Bronchial epithelial cell (primary cell): ENCODE measurements at regions not wholly inside any gene's neighbourhood (a gene's known extent, or its start where the extent isn't known, plus 50 kb on each side); places are given as distances from the start of the nearest gene placed in this dataset.
A peak's percentile ranks its signal among the peaks of the same experiment; 100 is the strongest.
"Not testable (repeated sequence)": the region's sequence is repeated elsewhere in the genome, so short reads cannot be mapped to it uniquely, and the experiment has no call there.

Experiments used
- DNase-seq: peaks from one replicate; pipeline ENCODE4 v3.0.0-alpha.2; 2010; ENCODE audit warnings: low read depth
- FAIRE-seq: peaks from 2 replicates; lab custom pipeline; 2011; peaks lifted over from hg19 to GRCh38; lab: Jason Lieb, UNC
- H3K27me3 ChIP-seq: 2 replicates; pipeline ENCODE4 v1.5.1; 2011; ENCODE audit warnings: low read length; ENCODE audit not compliant: control insufficient read depth, insufficient read depth
- H3K36me3 ChIP-seq: 2 replicates; pipeline ENCODE4 v1.5.1; 2011; ENCODE audit warnings: low read length; ENCODE audit not compliant: control insufficient read depth, insufficient read depth
- H3K4me3 ChIP-seq: 2 replicates; pipeline ENCODE4 v1.5.1; 2011; ENCODE audit warnings: mild to moderate bottlenecking, low read depth, low read length, control low read depth
- CTCF ChIP-seq: IDR thresholded peaks from 2 replicates; pipeline ENCODE4 v1.5.1; 2011; ENCODE audit warnings: mild to moderate bottlenecking, moderate library complexity, low read length, control low read depth, inconsistent platforms; ENCODE audit not compliant: insufficient read depth, severe bottlenecking

GRCh38 chr14:105635560-105635959 is 109.2 kb downstream of the TMEM121 start:
- Histone ChIP-seq H3K4me3 (no peak overlapping the region), H3K27me3 (no peaks in the 10 kb centered on the region), H3K36me3 (no peaks in the 10 kb centered on the region)
- FAIRE-seq (no peak), DNase-seq (no peak)
- TF ChIP-seq CTCF = no peak

GRCh38 chr14:105636021-105636420 is 109.6 kb downstream of the TMEM121 start:
- not testable (repeated sequence) for FAIRE-seq

GRCh38 chr14:105636935-105637334 is 110.6 kb downstream of the TMEM121 start:
- TF ChIP-seq CTCF = no peak
- no peaks in the 10 kb centered on the region for H3K36me3 ChIP-seq
- FAIRE-seq (no peak), DNase-seq (no peak)
- no peaks in the 10 kb centered on the region for H3K27me3 ChIP-seq
- no peak overlapping the region for H3K4me3 ChIP-seq

More at GRCh38 chr14:105636021-105636420, 109.6 kb downstream of the TMEM121 start:
- H3K27me3 ChIP-seq, DNase-seq, H3K4me3 ChIP-seq, H3K36me3 ChIP-seq: not testable (repeated sequence)

GRCh38 chr14:105637345-105637744 is 111.0 kb downstream of the TMEM121 start:
- not testable (repeated sequence) for FAIRE-seq, H3K36me3 ChIP-seq, H3K27me3 ChIP-seq, H3K4me3 ChIP-seq, DNase-seq

GRCh38 chr14:105639969-105640931 is 113.9 kb downstream of the TMEM121 start:
- not testable (repeated sequence) for DNase-seq, FAIRE-seq, H3K27me3 ChIP-seq

GRCh38 chr14:105641075-105641937 is 114.9 kb downstream of the TMEM121 start:
- TF ChIP-seq CTCF = no peak
- DNase-seq = no peak
- FAIRE-seq = no peak

More at GRCh38 chr14:105639969-105640931, 113.9 kb downstream of the TMEM121 start:
- H3K4me3 ChIP-seq, H3K36me3 ChIP-seq: not testable (repeated sequence)

GRCh38 chr14:105641951-105642350 is 115.6 kb downstream of the TMEM121 start:
- not testable (repeated sequence) for H3K36me3 ChIP-seq, H3K4me3 ChIP-seq, DNase-seq, H3K27me3 ChIP-seq, FAIRE-seq

More at GRCh38 chr14:105641075-105641937, 114.9 kb downstream of the TMEM121 start:
- H3K27me3 ChIP-seq = no peaks in the 10 kb centered on the region
- H3K36me3 ChIP-seq = no peaks in the 10 kb centered on the region
- no peak overlapping the region for H3K4me3 ChIP-seq

GRCh38 chr14:105642486-105642885 is 116.1 kb downstream of the TMEM121 start:
- DNase-seq, H3K27me3 ChIP-seq, H3K4me3 ChIP-seq, FAIRE-seq, H3K36me3 ChIP-seq: not testable (repeated sequence)

- not testable (repeated sequence) for DNase-seq, H3K36me3 ChIP-seq, H3K27me3 ChIP-seq, H3K4me3 ChIP-seq
- FAIRE-seq = peak; percentile 43
Measured at GRCh38 chr14:105643406-105644052, 117.1 kb downstream of the TMEM121 start.

- FAIRE-seq, H3K27me3 ChIP-seq, H3K36me3 ChIP-seq, DNase-seq, H3K4me3 ChIP-seq: not testable (repeated sequence)
Measured at GRCh38 chr14:105644053-105644435, 117.7 kb downstream of the TMEM121 start.
